22Rv1 (cell line): ENCODE measurements at regions not wholly inside any gene's neighbourhood (a gene's known extent, or its start where the extent isn't known, plus 50 kb on each side); places are given as distances from the start of the nearest gene placed in this dataset.

Experiments
- H3K27ac ChIP-seq: fragments of 450-650 bp; 2 replicates; pipeline ENCODE4 v1.5.1; 2017
- ZFX ChIP-seq: fragments of 450-650 bp; IDR thresholded peaks from 2 replicates; pipeline ENCODE4 v1.6.1; 2017; ENCODE audit warnings: antibody characterized with exemption, borderline replicate concordance
- TF ChIP-seq, protein P1 (sequence below): fragments of 450-650 bp; IDR thresholded peaks from 2 replicates; pipeline ENCODE4 v1.5.1; 2017; ENCODE audit warnings: mild to moderate bottlenecking

GRCh38 chr16:8458481-8459046, 131.7 kb downstream of the TMEM114 start:
- no peak overlapping the region for H3K27ac ChIP-seq
- no peak for TF ChIP-seq ZFX
- TF ChIP-seq, protein P1, sequence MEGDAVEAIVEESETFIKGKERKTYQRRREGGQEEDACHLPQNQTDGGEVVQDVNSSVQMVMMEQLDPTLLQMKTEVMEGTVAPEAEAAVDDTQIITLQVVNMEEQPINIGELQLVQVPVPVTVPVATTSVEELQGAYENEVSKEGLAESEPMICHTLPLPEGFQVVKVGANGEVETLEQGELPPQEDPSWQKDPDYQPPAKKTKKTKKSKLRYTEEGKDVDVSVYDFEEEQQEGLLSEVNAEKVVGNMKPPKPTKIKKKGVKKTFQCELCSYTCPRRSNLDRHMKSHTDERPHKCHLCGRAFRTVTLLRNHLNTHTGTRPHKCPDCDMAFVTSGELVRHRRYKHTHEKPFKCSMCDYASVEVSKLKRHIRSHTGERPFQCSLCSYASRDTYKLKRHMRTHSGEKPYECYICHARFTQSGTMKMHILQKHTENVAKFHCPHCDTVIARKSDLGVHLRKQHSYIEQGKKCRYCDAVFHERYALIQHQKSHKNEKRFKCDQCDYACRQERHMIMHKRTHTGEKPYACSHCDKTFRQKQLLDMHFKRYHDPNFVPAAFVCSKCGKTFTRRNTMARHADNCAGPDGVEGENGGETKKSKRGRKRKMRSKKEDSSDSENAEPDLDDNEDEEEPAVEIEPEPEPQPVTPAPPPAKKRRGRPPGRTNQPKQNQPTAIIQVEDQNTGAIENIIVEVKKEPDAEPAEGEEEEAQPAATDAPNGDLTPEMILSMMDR, result no peak

DNA sequence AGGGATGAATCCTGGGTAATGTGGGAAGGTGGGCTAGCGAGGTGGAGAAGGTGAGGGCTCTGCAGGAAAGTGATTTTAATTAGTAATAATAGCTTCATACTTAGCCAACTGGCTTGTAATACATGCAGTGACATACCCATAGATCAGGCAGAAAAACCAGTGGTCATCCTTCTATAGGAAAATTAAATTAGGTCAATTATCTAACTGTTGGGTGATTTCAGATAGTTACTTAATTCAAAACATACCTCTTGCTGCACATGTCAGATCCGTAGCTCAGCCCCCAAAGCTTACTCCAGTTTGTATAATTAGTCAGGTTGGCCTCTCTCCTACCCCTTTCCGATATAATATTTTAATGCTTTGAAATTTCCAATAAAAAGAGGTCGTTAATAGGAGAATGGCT, 137.0 kb downstream of the TMEM114 start:
- TF ChIP-seq, protein P1, result no peak
- no peak for TF ChIP-seq ZFX

GRCh38 chr16:8452941-8453340, 137.4 kb downstream of the TMEM114 start:
- TF ChIP-seq, protein P1, result no peak
- no peak for TF ChIP-seq ZFX
- no peak overlapping the region for H3K27ac ChIP-seq

More for the DNA sequence above, 137.0 kb downstream of the TMEM114 start:
- H3K27ac ChIP-seq, result no peak overlapping the region

DNA sequence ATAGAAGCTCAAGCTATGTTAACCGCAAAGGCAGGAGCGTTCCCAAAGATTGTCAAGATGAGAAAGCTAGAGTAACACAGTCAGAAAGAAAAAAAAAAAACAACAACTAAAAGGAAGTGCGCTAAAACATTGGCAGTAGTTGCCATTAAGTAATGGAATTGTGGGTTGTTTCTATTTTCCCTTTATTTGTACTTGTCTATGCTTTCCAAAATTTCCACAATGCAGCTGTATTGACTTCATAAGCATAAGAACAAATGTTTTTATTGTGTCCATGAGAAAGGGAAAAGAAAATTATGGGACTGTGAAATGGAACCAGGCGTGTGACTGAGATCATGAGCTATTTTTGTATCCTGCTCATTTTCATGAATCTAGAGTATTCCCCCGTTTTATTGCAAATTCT, 153.4 kb downstream of the TMEM114 start:
- no peak overlapping the region for H3K27ac ChIP-seq
- TF ChIP-seq, protein P1, result no peak
- TF ChIP-seq ZFX, result no peak

DNA sequence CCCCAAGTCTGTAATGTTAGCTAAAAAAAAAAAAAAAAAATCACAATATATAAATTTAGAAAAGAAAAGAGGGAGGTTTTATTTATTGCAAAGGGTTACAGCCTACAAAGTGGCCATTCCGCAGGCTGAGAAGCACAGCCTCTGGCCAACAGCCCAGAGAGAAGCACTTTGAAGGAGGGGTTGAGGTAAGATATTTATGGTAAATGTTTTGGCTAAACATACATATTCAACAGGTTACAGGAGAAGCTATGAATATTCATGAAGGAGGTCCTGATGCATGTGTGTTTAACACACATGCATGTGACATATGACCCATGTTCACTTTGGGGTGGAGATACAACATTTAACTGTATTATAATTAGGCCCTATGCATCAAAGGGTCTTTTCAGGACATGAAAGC, 158.5 kb downstream of the TMEM114 start:
- no peak overlapping the region for H3K27ac ChIP-seq
- TF ChIP-seq, protein P1, result no peak
- TF ChIP-seq ZFX, result no peak

GRCh38 chr16:8430401-8430800, 159.9 kb downstream of the TMEM114 start:
- TF ChIP-seq, protein P1, result no peak
- TF ChIP-seq ZFX, result no peak
- no peak overlapping the region for H3K27ac ChIP-seq

DNA sequence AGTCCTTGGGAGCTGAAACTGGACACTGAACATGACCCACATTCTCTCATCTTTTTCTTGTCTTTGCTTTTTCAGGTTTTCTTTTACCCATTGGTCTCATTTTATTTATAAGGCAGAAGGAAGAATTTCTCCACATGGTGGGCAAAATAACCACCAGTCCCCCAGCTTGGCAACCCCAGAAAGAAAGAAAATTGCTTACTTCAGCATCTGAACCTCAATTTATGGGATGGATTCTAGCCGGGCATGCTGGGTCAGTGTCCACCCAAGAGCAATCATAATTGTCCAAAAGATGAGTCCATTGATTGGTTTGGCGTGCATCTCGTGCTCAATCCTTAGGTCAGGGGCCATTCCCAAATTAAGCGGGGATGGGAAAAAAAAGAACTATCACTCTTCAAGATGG, 163.7 kb downstream of the TMEM114 start:
- H3K27ac ChIP-seq, result no peak overlapping the region
- no peak for TF ChIP-seq ZFX
- TF ChIP-seq, protein P1, result no peak
